Large intestine (tissue), 3 donors: ENCODE measurements at regions not wholly inside any gene's neighbourhood (a gene's known extent, or its start where the extent isn't known, plus 50 kb on each side); places are given as distances from the start of the nearest gene placed in this dataset.

Experiments used
- DNase-seq, 2 donors: peaks; one replicate each; pipeline versions ENCODE4 v3.0.0 to v3.0.0-alpha.2; 2013
- H3K27ac ChIP-seq: one replicate; pipeline ENCODE4 v1.5.1; 2013; ENCODE audit warnings: low read length
- H3K27me3 ChIP-seq: 2 replicates; pipeline ENCODE4 v1.6.1; 2013; ENCODE audit warnings: low read length; ENCODE audit not compliant: control insufficient read depth, insufficient read depth
- H3K36me3 ChIP-seq: 2 replicates; pipeline ENCODE4 v1.6.1; 2013; ENCODE audit warnings: low read length; ENCODE audit not compliant: control insufficient read depth, insufficient read depth
- H3K4me1 ChIP-seq: one replicate; pipeline ENCODE4 v1.6.1; 2013; ENCODE audit warnings: low read length; ENCODE audit not compliant: control insufficient read depth, insufficient read depth
- H3K4me3 ChIP-seq: one replicate; pipeline ENCODE4 v1.5.1; 2013; ENCODE audit warnings: low read length
- H3K9me3 ChIP-seq: one replicate; pipeline ENCODE4 v1.6.1; 2013; ENCODE audit warnings: mild to moderate bottlenecking, low read depth, low read length, moderate library complexity; ENCODE audit not compliant: control insufficient read depth
- WGBS: methylation state at CpG from one replicate; pipeline ENCODE4 v1.1.5; 2013; ENCODE audit warnings: low lambda C conversion rate; ENCODE audit not compliant: insufficient coverage; 5-methylcytosine and 5-hydroxymethylcytosine counted together

- Histone ChIP-seq H3K4me1 (no peaks in the 10 kb centered on the region), H3K9me3 (no peaks in the 10 kb centered on the region), H3K27ac (no peak overlapping the region), H3K36me3 (no peaks in the 10 kb centered on the region), H3K27me3 (no peaks in the 10 kb centered on the region), H3K4me3 (no peak overlapping the region)
- 20% methylated on average over 1 of the region's 7 CpGs for WGBS
- DNase-seq: no peak
These were observed 144.3 kb upstream of the MYOCD start for GRCh38 chr17:12521416-12521815.

DNA sequence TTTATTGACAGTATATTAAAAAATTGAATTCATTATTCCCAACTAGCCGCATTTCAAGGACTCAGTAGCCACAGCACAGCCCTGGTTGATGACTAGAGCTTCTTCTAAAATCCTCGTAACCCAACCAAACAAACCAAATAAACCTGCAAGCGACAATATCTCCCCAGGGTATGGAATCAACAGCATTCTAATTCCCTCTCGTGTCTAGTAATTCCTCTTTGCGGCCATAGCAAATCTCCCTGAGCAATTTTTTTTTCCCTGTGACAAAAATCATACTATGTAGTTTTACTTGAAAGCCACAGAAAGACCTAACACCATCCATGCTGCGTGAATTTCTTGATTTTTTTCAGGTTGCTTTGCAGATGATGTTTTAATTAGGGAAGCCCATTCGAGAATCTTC, 143.4 kb upstream of the MYOCD start:
- no peak overlapping the region for H3K27ac ChIP-seq
- DNase-seq: no peak
- H3K4me3 ChIP-seq: no peak overlapping the region
- WGBS: 100% methylated on average over 2 of the region's 7 CpGs
- H3K36me3 ChIP-seq: no peaks in the 10 kb centered on the region
- no peaks in the 10 kb centered on the region for H3K4me1 ChIP-seq
- H3K9me3 ChIP-seq: no peaks in the 10 kb centered on the region
- no peaks in the 10 kb centered on the region for H3K27me3 ChIP-seq

DNA sequence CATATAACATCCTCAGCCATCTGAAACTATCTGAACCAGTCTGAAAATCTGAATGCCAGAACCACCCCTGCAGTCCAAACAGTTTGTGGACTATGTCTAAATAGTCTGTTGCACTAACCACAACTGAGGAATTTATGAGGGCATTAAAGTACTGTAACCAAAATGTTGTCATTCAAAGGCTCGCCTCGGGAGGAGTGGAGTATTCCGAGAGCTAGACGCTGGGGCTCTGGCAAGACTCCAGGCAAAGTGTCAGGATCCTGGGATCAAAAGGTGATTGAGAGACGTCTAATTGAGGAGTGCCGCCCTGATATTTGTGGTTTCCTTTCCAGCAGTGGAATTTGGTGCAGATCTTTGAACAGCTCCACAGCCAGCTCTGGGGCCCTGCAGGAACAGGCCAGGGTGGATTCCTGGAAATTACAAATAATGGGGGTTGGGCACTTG, 142.9 kb upstream of the MYOCD start:
- no peaks in the 10 kb centered on the region for H3K27me3 ChIP-seq
- H3K4me3 ChIP-seq: no peak overlapping the region
- no peak overlapping the region for H3K27ac ChIP-seq
- WGBS: no CpG with 5 or more reads among the region's 6 CpGs
- DNase-seq: peak in 1 of 2 donors; percentile 14
- no peaks in the 10 kb centered on the region for H3K36me3 ChIP-seq
- no peaks in the 10 kb centered on the region for H3K4me1 ChIP-seq
- H3K9me3 ChIP-seq: no peaks in the 10 kb centered on the region

DNA sequence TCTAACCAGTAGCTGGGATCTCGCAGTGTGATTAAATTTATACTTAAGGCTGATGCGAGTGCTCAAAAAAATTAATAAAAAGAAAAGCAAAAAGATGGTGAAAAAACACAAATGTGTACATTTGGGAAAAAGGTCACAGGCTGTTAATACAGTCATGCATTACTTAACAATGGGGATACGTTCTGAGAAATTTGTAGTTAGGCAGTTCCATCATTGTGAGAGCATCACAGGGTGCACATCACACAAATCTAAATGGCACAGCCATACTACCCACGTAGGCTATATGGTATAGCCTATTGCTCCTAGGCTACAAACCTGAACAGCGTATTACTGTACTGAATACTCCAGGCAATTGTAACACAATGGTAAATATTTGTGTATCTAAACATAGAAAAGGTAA, 142.4 kb upstream of the MYOCD start:
- no peaks in the 10 kb centered on the region for H3K4me1 ChIP-seq
- no peak overlapping the region for H3K4me3 ChIP-seq
- no peaks in the 10 kb centered on the region for H3K9me3 ChIP-seq
- no peaks in the 10 kb centered on the region for H3K27me3 ChIP-seq
- no peak for DNase-seq
- no peak overlapping the region for H3K27ac ChIP-seq
- no peaks in the 10 kb centered on the region for H3K36me3 ChIP-seq
- WGBS: 85% methylated on average over 3 of the region's 5 CpGs

GRCh38 chr17:12528036-12528435, 137.7 kb upstream of the MYOCD start:
- WGBS: no CpG with 5 or more reads among the region's 3 CpGs
- H3K4me3 ChIP-seq: no peak overlapping the region
- H3K27me3 ChIP-seq: no peaks in the 10 kb centered on the region
- no peak overlapping the region for H3K27ac ChIP-seq
- H3K36me3 ChIP-seq: no peaks in the 10 kb centered on the region
- H3K9me3 ChIP-seq: no peaks in the 10 kb centered on the region
- no peak for DNase-seq
- no peaks in the 10 kb centered on the region for H3K4me1 ChIP-seq

DNA sequence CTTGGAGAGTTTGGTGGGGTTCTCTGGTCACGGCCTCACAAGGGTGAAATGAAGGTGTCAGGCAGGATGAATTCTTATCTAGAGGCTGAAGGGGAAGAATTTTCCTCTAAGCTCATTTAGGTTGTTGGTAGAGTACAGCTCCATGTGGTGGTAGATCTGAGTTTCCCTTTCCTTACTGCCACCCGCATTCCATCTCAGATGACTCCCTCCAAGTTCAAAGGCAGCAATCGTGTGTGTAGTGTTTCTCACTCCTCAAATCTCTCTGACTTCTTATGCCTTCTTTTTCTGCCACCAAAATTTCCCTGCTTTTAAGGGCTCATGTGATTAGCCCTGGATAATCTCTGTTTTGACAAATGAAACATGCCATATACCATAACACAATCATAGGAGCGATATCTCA, 135.5 kb upstream of the MYOCD start:
- Histone ChIP-seq H3K36me3 (no peaks in the 10 kb centered on the region), H3K27me3 (no peaks in the 10 kb centered on the region), H3K4me3 (no peak overlapping the region), H3K9me3 (no peaks in the 10 kb centered on the region), H3K4me1 (no peaks in the 10 kb centered on the region), H3K27ac (no peak overlapping the region)
- no peak for DNase-seq
- WGBS: 83% methylated on average over 1 of the region's 4 CpGs

DNA sequence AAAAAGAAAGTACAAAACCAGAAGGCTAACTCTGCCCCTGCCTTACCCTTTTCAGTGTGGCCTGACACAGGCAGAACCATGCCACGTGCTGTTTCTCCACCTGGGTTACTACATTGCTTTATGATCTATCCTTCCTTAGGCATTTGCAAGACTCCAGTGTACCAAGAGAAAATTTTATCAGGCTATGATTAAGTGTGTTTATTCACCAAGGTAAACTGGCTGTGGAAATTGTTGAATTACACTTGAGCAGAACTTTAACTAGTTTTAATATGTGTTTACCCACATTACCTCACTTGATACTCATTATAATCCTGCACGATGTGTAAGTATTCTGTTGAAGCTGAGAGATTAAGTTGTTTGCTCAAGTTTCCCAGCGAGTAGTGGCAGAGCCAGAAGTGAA, 129.7 kb upstream of the MYOCD start:
- H3K27me3 ChIP-seq: no peaks in the 10 kb centered on the region
- H3K36me3 ChIP-seq: no peaks in the 10 kb centered on the region
- no peaks in the 10 kb centered on the region for H3K9me3 ChIP-seq
- no peak overlapping the region for H3K4me3 ChIP-seq
- no CpG with 5 or more reads among the region's 3 CpGs for WGBS
- DNase-seq: peak in 1 of 2 donors; percentile 7
- H3K4me1 ChIP-seq: no peaks in the 10 kb centered on the region
- no peak overlapping the region for H3K27ac ChIP-seq

- DNase-seq: no peak
- Histone ChIP-seq H3K27ac (no peak overlapping the region), H3K36me3 (no peaks in the 10 kb centered on the region), H3K27me3 (no peaks in the 10 kb centered on the region), H3K9me3 (no peaks in the 10 kb centered on the region), H3K4me1 (no peaks in the 10 kb centered on the region), H3K4me3 (no peak overlapping the region)
- WGBS: 80% methylated on average over 1 of the region's 1 CpG
These were observed 129.2 kb upstream of the MYOCD start for GRCh38 chr17:12536472-12536871.

DNA sequence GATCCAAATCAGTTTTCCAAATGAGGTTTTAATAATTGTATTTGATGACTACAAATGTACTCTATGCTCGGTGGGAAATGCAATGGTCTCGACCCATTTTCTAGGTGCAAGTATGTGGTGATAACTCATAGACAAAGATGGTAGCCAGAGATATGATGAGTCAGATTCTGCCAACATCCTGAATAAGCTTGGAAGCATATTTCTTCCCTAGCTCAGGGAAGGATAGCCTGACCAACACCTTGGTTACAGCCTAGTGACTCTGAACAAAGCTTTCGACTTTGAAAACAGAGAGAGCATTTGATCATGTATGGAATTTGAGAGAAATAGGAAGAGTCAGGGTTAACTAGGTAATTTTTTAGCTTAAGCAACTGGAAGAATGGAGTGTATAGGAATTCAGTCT, 128.3 kb upstream of the MYOCD start:
- no peaks in the 10 kb centered on the region for H3K4me1 ChIP-seq
- H3K9me3 ChIP-seq: no peaks in the 10 kb centered on the region
- DNase-seq: no peak
- 100% methylated on average over 1 of the region's 3 CpGs for WGBS
- no peaks in the 10 kb centered on the region for H3K36me3 ChIP-seq
- H3K27ac ChIP-seq: no peak overlapping the region
- no peaks in the 10 kb centered on the region for H3K27me3 ChIP-seq
- no peak overlapping the region for H3K4me3 ChIP-seq

- Histone ChIP-seq H3K27ac (no peak overlapping the region), H3K4me1 (no peaks in the 10 kb centered on the region), H3K4me3 (no peak overlapping the region), H3K36me3 (no peaks in the 10 kb centered on the region), H3K9me3 (no peaks in the 10 kb centered on the region), H3K27me3 (no peaks in the 10 kb centered on the region)
- WGBS: 88% methylated on average over 2 of the region's 2 CpGs
- no peak for DNase-seq
These were observed 127.7 kb upstream of the MYOCD start for GRCh38 chr17:12538003-12538402.

GRCh38 chr17:12545877-12546513, 119.7 kb upstream of the MYOCD start:
- no CpG with 5 or more reads among the region's 9 CpGs for WGBS
- Histone ChIP-seq H3K36me3 (no peaks in the 10 kb centered on the region), H3K4me3 (no peak overlapping the region)

More at GRCh38 chr17:12545877-12546513, 119.7 kb upstream of the MYOCD start:
- Histone ChIP-seq H3K27me3 (no peaks in the 10 kb centered on the region), H3K9me3 (no peaks in the 10 kb centered on the region), H3K4me1 (no peaks in the 10 kb centered on the region), H3K27ac (no peak overlapping the region)
- DNase-seq: peak; percentile 21 to 35
